Gastrocnemius medialis (tissue), 4 donors: ENCODE measurements at regions not wholly inside any gene's neighbourhood (a gene's known extent, or its start where the extent isn't known, plus 50 kb on each side); places are given as distances from the start of the nearest gene placed in this dataset.

Source experiments
- CTCF ChIP-seq, 5 experiments: fragments of 450-650 bp in 3 of 5; fragments of 200-600 bp in 2 of 5; sonication (generic) in 2 of 5; IDR thresholded peaks in 4 of 5; conservative IDR thresholded peaks in 1 of 5; 1 replicate in 4 of 5; 2 replicates in 1 of 5; pipeline ENCODE4 v1.5.1; 2016 to 2019; ENCODE audit warnings: antibody characterized with exemption in 5 of 5, mild to moderate bottlenecking in 3 of 5, moderate library complexity in 3 of 5
- POLR2A ChIP-seq, 2 donors: fragments of 450-650 bp; IDR thresholded peaks; one replicate each; pipeline ENCODE4 v1.6.1; 2017; ENCODE audit warnings: antibody characterized with exemption in 2 of 2, mild to moderate bottlenecking in 2 of 2, moderate library complexity in 2 of 2

GRCh38 chr2:11923935-11924334, 177.5 kb downstream of the LPIN1 start:
- TF ChIP-seq CTCF (IDR thresholded peaks at IDR 0.05 in 4 of 5, conservative IDR thresholded peaks at IDR 0.05 in 1 of 5) (no peak), POLR2A (IDR thresholded peaks at IDR 0.05) (no peak)
